Ovary (tissue), 7 donors: ENCODE measurements at regions not wholly inside any gene's neighbourhood (a gene's known extent, or its start where the extent isn't known, plus 50 kb on each side); places are given as distances from the start of the nearest gene placed in this dataset.
"Not testable (repeated sequence)": the region's sequence is repeated elsewhere in the genome, so short reads cannot be mapped to it uniquely, and the experiment has no call there.

Experiments used
- DNase-seq, 5 donors: peaks; one replicate each; pipeline ENCODE4 v3.0.0-alpha.2; 2019 to 2020
- H3K27ac ChIP-seq, 2 donors: fragments of 200-600 bp; one replicate each; pipeline versions ENCODE4 v1.5.1 to v1.8.0; 2019 to 2022
- H3K27me3 ChIP-seq: fragments of 200-600 bp; one replicate; pipeline ENCODE4 v1.8.0; 2022
- H3K36me3 ChIP-seq: fragments of 200-600 bp; sonication (generic); one replicate; pipeline ENCODE4 v1.5.1; 2019
- H3K4me1 ChIP-seq: one replicate; pipeline ENCODE4 v1.8.1; 2013; ENCODE audit warnings: mild to moderate bottlenecking, moderate library complexity; ENCODE audit not compliant: insufficient read depth
- H3K4me3 ChIP-seq: fragments of 200-600 bp; sonication (generic); one replicate; pipeline ENCODE4 v1.5.1; 2017
- H3K9me3 ChIP-seq, 2 donors: fragments of 200-600 bp in 1 of 2; sonication (generic) in 1 of 2; one replicate each; pipeline versions ENCODE4 v1.5.1 to v1.8.1; 2013 to 2019; ENCODE audit warnings: mild to moderate bottlenecking in 1 of 2, moderate library complexity in 1 of 2
- CTCF ChIP-seq, 3 donors: fragments of 450-650 bp in 2 of 3; fragments of 200-600 bp in 1 of 3; IDR thresholded peaks; one replicate each; pipeline versions ENCODE4 v1.5.1 to v1.8.0; 2016 to 2022; ENCODE audit warnings: antibody characterized with exemption in 3 of 3, mild to moderate bottlenecking in 1 of 3
- EP300 ChIP-seq: sonication (generic); formaldehyde crosslinking; IDR thresholded peaks from one replicate; pipeline ENCODE4 v1.6.1; 2017; ENCODE audit warnings: antibody characterized with exemption
- POLR2A ChIP-seq: fragments of 450-650 bp; IDR thresholded peaks from one replicate; pipeline ENCODE4 v1.6.1; 2017; ENCODE audit warnings: antibody characterized with exemption, mild to moderate bottlenecking, moderate library complexity
- WGBS, 3 donors: extraction: QIAGEN DNeasy Blood & Tissue Kit in 1 of 3; methylation state at CpG; one replicate each; pipeline versions ENCODE4 v1.1.5 to v1.1.7; 2013 to 2017; 5-methylcytosine and 5-hydroxymethylcytosine counted together
- intact Hi-C, 4 donors: fragments of 100-400 bp; cut with DNase I; formaldehyde crosslinking; loops; one replicate each; pipeline versions ENCODE4 v1.11.0 to v1.15.1; 2022 to 2023
- donor health status: DM: no; HTN: no; CAD: no; lungs with moderate emphysema.
- donor health status: DM: no; HTN: no; CAD: no.
- donor health status: Bipolar disorder and iron deficiency.
- donor health status: DM: no; HTN: no; CAD: no.
- donor health status: DM: yes; HTN: yes; CAD: no.

- no peaks in the 10 kb centered on the region for H3K27me3 ChIP-seq
- no peaks in the 10 kb centered on the region for H3K36me3 ChIP-seq
- DNase-seq = no peak
- H3K4me1 ChIP-seq = no peaks in the 10 kb centered on the region
- TF ChIP-seq EP300 = no peak
- no peak for TF ChIP-seq CTCF (IDR thresholded peaks at IDR 0.05)
- TF ChIP-seq POLR2A = no peak
- no peak overlapping the region for H3K27ac ChIP-seq
- no peaks in the 10 kb centered on the region for H3K9me3 ChIP-seq
- WGBS, 3 donors = 69 to 85% (median 85%) methylated on average over 5 of the region's 5 CpGs
- intact Hi-C loops = no loop called here
- H3K4me3 ChIP-seq = no peak overlapping the region
Measured at GRCh38 chr11:13150487-13150886, 127.1 kb upstream of the BMAL1 start.

- Histone ChIP-seq H3K27ac (no peak overlapping the region), H3K4me3 (no peak overlapping the region), H3K9me3 (no peaks in the 10 kb centered on the region), H3K27me3 (no peaks in the 10 kb centered on the region), H3K36me3 (no peaks in the 10 kb centered on the region), H3K4me1 (no peaks in the 10 kb centered on the region)
- TF ChIP-seq CTCF (IDR thresholded peaks at IDR 0.05) (no peak), EP300 (no peak), POLR2A (no peak)
- 72 to 84% (median 79%) methylated on average over 6 of the region's 6 CpGs for WGBS, 3 donors
- no peak for DNase-seq
- intact Hi-C loops = no loop called here
Measured at GRCh38 chr11:13152264-13152663, 125.3 kb upstream of the BMAL1 start.

- WGBS, 3 donors = 34 to 53% (median 38%) methylated on average over 2 of the region's 2 CpGs
Measured at GRCh38 chr11:13152736-13153541, 124.7 kb upstream of the BMAL1 start.

GRCh38 chr11:13154374-13154773 is 123.2 kb upstream of the BMAL1 start:
- H3K9me3 ChIP-seq, H3K27ac ChIP-seq, H3K36me3 ChIP-seq, H3K4me3 ChIP-seq, H3K27me3 ChIP-seq, H3K4me1 ChIP-seq, intact Hi-C loops, DNase-seq: not testable (repeated sequence)
- WGBS, 3 donors = 60 to 85% (median 77%) methylated on average over 1 of the region's 1 CpG

More at GRCh38 chr11:13152736-13153541, 124.7 kb upstream of the BMAL1 start:
- Histone ChIP-seq H3K36me3 (no peaks in the 10 kb centered on the region), H3K4me3 (no peak overlapping the region), H3K27me3 (no peaks in the 10 kb centered on the region), H3K4me1 (no peaks in the 10 kb centered on the region), H3K27ac (no peak overlapping the region), H3K9me3 (no peaks in the 10 kb centered on the region)
- DNase-seq = no peak
- intact Hi-C loops = no loop called here
- no peak for TF ChIP-seq CTCF (IDR thresholded peaks at IDR 0.05)

GRCh38 chr11:13160346-13160745 is 117.2 kb upstream of the BMAL1 start:
- intact Hi-C loops = no loop called here
- Histone ChIP-seq H3K36me3 (no peaks in the 10 kb centered on the region), H3K27ac (no peak overlapping the region), H3K4me3 (no peak overlapping the region), H3K27me3 (no peaks in the 10 kb centered on the region), H3K4me1 (no peaks in the 10 kb centered on the region), H3K9me3 (no peaks in the 10 kb centered on the region)
- WGBS, 3 donors = 61 to 70% (median 66%) methylated on average over 7 of the region's 7 CpGs
- DNase-seq = no peak
- no peak for TF ChIP-seq CTCF (IDR thresholded peaks at IDR 0.05)
- TF ChIP-seq POLR2A = no peak
- TF ChIP-seq EP300 = no peak
